ENCODE measurements at regions not wholly inside any gene's neighbourhood (a gene's known extent, or its start where the extent isn't known, plus 50 kb on each side); places are given as distances from the start of the nearest gene placed in this dataset.

DNA sequence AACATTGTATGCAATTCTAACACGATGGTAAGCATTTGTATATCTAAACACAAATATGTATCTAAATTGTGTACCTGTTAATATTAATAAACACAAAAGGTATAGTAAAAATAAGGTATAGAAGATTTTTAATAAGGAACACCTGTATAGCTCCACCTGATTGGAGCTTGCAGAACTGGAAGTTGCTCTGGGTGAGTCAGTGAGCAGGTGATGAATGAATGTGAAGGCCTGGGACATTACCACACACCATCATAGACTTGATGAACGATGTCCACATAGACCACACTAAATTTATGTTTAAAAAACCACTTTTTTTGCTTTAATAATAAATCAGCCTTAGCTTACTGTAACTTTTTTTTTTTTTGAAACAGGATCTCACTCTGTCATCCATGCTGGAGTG is 97.6 kb upstream of the CLMP start:
- TF ChIP-seq EZH2 (IDR thresholded peaks at IDR 0.05; ENCODE audit: low read depth, unreplicated experiment) (no peak), CTCF (conservative IDR thresholded peaks at IDR 0.05; ENCODE audit: low read depth in 2 of 2) (no peak)
- TF ChIP-seq, protein P1, sequence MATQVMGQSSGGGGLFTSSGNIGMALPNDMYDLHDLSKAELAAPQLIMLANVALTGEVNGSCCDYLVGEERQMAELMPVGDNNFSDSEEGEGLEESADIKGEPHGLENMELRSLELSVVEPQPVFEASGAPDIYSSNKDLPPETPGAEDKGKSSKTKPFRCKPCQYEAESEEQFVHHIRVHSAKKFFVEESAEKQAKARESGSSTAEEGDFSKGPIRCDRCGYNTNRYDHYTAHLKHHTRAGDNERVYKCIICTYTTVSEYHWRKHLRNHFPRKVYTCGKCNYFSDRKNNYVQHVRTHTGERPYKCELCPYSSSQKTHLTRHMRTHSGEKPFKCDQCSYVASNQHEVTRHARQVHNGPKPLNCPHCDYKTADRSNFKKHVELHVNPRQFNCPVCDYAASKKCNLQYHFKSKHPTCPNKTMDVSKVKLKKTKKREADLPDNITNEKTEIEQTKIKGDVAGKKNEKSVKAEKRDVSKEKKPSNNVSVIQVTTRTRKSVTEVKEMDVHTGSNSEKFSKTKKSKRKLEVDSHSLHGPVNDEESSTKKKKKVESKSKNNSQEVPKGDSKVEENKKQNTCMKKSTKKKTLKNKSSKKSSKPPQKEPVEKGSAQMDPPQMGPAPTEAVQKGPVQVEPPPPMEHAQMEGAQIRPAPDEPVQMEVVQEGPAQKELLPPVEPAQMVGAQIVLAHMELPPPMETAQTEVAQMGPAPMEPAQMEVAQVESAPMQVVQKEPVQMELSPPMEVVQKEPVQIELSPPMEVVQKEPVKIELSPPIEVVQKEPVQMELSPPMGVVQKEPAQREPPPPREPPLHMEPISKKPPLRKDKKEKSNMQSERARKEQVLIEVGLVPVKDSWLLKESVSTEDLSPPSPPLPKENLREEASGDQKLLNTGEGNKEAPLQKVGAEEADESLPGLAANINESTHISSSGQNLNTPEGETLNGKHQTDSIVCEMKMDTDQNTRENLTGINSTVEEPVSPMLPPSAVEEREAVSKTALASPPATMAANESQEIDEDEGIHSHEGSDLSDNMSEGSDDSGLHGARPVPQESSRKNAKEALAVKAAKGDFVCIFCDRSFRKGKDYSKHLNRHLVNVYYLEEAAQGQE (IDR thresholded peaks at IDR 0.05; ENCODE audit: unreplicated experiment) = no peak
